Ovary (tissue), 3 donors: ENCODE measurements at regions not wholly inside any gene's neighbourhood (a gene's known extent, or its start where the extent isn't known, plus 50 kb on each side); places are given as distances from the start of the nearest gene placed in this dataset.

Source experiments
- EP300 ChIP-seq: sonication (generic); formaldehyde crosslinking; IDR thresholded peaks from one replicate; pipeline ENCODE4 v1.6.1; 2017; ENCODE audit warnings: antibody characterized with exemption
- POLR2A ChIP-seq: fragments of 450-650 bp; IDR thresholded peaks from one replicate; pipeline ENCODE4 v1.6.1; 2017; ENCODE audit warnings: antibody characterized with exemption, mild to moderate bottlenecking, moderate library complexity
- TF ChIP-seq, protein P1 (sequence below), 3 donors: fragments of 450-650 bp in 2 of 3; fragments of 200-600 bp in 1 of 3; IDR thresholded peaks; one replicate each; pipeline versions ENCODE4 v1.5.1 to v1.8.0; 2016 to 2022; ENCODE audit warnings: antibody characterized with exemption in 3 of 3, mild to moderate bottlenecking in 1 of 3
- donor health status: DM: no; HTN: no; CAD: no.

DNA sequence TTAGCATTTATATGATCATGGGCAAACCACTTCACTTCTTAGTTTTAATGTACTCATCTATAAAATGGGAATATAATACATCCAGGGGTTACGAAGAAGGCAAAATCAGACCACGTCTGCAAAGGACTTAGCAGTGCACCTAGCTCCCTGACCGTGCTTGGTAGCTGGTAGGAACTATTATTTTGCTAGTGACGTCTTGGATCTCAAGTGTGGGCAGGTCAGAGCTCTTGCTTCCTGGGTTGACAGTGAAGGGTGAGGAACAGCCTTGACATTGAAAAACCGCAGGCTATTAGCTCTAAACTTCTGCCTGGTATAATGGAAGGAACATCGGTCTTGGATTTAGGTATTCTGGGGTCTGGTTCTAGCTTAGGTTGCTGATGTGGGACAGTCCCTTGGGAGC is 89.3 kb upstream of the MED13L start:
- TF ChIP-seq EP300: no peak
- TF ChIP-seq, protein P1, sequence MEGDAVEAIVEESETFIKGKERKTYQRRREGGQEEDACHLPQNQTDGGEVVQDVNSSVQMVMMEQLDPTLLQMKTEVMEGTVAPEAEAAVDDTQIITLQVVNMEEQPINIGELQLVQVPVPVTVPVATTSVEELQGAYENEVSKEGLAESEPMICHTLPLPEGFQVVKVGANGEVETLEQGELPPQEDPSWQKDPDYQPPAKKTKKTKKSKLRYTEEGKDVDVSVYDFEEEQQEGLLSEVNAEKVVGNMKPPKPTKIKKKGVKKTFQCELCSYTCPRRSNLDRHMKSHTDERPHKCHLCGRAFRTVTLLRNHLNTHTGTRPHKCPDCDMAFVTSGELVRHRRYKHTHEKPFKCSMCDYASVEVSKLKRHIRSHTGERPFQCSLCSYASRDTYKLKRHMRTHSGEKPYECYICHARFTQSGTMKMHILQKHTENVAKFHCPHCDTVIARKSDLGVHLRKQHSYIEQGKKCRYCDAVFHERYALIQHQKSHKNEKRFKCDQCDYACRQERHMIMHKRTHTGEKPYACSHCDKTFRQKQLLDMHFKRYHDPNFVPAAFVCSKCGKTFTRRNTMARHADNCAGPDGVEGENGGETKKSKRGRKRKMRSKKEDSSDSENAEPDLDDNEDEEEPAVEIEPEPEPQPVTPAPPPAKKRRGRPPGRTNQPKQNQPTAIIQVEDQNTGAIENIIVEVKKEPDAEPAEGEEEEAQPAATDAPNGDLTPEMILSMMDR (IDR thresholded peaks at IDR 0.05): no peak
- no peak for TF ChIP-seq POLR2A
